GM18909 (cell line): ENCODE measurements at regions not wholly inside any gene's neighbourhood (a gene's known extent, or its start where the extent isn't known, plus 50 kb on each side); places are given as distances from the start of the nearest gene placed in this dataset.
A peak's percentile ranks its signal among the peaks of the same experiment; 100 is the strongest.

Experiments used
- ATAC-seq: cut with Tn5 transposase; IDR thresholded peaks from one replicate; pipeline ENCODE4 v1.9.1; 2021; ENCODE audit warnings: mild to moderate bottlenecking; ENCODE audit not compliant: unreplicated experiment, poor library complexity

DNA sequence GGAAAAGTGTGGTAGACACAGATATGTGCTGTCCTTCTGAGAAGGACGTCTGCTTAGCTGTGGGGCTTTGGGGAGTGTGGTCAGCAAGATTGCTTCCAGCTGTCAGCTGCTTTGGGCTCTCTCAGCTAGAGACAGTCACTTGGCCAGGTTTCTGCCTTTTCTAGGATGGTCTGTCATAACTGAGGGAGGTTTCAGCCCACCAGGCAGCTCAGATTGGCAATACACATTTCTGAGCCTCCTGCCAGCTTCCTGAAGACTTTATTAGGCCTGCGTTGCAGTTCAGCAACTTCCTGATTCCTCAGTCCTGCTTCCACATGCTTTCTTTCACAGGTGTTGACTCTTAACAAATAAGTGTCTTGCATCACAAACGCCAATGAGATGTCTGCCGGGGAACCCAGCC is 286.5 kb downstream of the SQOR start:
- ATAC-seq = no peak

DNA sequence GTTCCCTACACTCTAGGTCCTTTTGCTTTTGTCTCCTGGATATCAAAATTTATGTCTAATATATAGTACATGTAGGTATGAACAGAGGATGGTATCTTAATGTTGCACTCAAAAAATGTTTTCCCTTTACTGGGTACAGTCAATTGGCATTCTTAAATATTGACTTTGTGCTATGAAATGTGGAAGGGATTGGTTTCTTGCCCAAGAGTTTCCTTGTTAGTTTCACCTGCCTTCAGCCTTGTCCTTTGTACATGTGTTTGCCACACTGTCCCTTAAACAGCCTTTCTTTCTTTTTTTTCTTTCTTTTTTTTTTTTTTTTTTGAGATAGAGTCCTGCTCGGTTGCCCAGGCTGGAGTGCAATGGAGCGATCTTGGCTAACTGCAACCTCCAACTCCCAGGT is 287.1 kb downstream of the SQOR start:
- no peak for ATAC-seq

- ATAC-seq = no peak
These were observed 306.5 kb downstream of the SQOR start for GRCh38 chr15:45941367-45941766.

GRCh38 chr15:45943240-45943639 is 308.4 kb downstream of the SQOR start:
- peak; percentile 86 for ATAC-seq

DNA sequence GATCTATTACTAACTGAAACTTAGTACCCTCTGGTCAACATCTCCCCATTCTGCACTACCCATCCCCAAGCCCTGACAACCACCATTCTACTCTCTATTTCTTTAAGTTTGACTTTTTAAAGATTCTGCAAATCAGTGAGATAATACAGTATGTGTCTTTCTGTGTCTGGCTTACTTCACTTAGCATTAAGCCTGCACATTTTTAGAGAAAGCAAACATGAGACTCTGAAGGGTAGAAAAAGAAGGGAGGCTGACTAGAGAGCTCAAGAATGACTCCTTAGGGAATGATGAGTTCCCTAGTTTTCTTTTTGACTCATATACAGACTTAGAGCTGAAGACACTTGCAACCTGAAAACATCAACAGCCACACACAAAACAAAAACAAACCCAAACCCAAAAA is 311.3 kb downstream of the SQOR start:
- no peak for ATAC-seq

- ATAC-seq = no peak
These were observed 313.4 kb downstream of the SQOR start for GRCh38 chr15:45948181-45948621.

DNA sequence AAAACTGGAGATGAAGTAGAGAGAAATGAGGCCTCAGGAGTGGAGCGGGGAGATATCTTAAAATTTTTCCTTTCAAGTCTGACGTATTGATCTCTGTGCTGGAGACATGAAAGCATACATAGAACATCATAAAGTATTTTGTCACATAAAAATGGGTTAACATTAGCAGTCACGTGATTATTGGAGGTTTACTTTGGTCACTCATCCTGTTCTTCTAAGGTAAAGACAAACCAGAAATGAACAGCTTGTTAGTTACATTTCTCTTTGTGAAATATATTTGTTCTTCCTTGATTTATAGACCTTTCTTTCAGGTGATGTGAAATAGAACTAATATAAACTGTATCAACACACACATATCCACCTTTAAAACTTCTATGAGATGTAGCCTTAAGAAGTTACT is 324.1 kb downstream of the SQOR start:
- no peak for ATAC-seq

DNA sequence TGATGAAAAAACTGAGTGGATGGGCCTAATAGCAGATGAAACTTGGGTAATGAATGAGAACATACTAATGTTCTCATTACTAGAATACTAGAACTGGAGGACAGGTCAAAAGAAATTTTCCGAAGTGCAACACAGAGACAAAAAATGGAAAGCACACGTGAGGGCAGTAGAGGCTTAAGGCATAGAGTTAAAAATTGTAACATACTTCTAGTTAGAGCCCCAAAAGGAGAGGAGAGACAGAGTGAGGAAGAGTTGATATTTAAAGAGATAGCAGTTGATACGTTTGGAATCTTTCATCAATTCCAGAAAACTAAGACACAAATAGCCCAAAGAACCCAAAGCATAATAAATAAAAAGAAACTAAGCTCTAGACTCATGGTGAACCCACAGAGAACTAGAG is 327.9 kb downstream of the SQOR start:
- ATAC-seq = no peak

GRCh38 chr15:45970542-45970941 is 335.7 kb downstream of the SQOR start:
- no peak for ATAC-seq

DNA sequence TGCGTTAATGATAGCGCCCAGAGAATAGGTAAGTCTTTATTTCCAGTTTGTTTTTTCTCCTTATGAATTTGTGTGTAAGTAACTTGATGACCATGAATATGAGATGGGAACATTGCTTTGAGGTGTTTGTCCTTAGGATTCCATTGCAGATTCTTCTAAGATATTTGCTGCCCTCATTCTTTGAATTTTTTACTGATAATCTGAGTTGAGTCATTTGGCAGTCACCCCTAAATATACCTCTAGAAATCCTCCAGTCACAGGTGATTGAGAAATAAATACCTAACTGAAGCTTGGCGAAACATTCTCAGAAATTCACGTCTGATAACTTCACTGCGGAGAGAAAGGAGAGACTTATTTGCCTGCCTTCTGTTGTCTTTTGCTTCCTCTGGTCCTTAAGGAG is 345.5 kb downstream of the SQOR start:
- ATAC-seq = no peak

- no peak for ATAC-seq
These were observed 346.8 kb downstream of the SQOR start for GRCh38 chr15:45981625-45982024.

GRCh38 chr15:45991863-45992262 is 357.0 kb downstream of the SQOR start:
- no peak for ATAC-seq

GRCh38 chr15:45993072-45993471 is 358.2 kb downstream of the SQOR start:
- ATAC-seq = no peak

GRCh38 chr15:45993508-45993907 is 358.7 kb downstream of the SQOR start:
- ATAC-seq = no peak

DNA sequence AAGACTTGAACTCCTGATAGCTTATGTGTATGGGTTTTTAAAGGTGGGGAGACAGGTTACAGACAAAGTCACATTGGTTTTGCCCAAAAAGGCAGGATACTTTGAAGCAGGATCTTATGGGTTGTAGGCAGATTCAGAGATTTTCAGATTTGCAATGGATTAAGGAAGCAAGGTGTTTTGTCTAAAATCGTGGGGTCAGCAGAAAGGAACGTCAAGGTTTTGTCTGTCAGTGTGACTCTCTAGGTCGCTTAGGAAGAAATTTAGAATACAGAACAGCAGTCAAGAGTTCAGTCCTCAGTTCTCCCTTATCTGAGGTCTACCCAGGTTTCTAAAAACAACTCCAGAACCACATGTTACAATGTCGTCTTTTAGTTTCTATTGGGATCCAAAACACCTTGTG is 361.0 kb downstream of the SQOR start:
- ATAC-seq = no peak

DNA sequence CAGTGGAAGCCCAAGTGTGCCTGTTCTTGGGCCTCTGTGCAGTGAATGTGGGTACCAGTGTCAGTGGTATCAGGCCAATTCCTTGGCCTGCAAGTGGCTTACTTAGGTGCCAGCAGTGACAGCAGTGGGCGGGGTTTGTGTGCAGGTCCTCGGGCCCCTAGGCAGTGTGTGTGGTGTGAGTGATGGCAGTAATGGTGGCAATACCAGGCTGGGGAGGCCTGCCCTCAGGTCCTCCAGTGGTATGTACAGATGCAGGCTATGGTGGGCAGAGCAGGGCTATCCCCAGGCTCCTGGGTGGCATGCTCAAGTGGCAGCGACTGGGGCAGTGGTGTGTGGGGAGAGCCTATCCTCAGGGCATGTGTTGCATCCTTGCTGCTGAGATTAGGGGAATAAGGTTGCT is 379.7 kb downstream of the SQOR start:
- no peak for ATAC-seq

GRCh38 chr15:46034755-46035154 is 399.9 kb downstream of the SQOR start:
- ATAC-seq = no peak

DNA sequence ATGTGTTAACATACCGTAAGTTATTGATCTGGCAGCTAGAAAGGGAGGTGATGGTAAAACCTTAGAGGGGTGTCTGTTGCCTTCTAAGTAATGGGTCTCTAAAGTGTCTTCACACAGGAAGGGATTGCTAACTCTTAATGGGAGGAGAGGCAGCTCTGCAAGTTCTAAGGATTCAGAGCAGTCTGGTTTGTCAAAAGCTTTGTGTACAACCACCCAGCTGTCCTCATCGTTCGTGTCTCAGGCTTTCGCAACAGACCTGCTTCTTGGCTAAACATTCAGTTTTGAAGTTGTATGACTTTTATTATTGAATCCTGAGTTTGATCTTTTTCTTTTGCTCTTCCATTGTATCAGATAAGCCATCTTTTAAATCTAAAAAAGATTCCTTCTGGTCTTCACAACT is 404.9 kb downstream of the SQOR start:
- ATAC-seq = no peak

DNA sequence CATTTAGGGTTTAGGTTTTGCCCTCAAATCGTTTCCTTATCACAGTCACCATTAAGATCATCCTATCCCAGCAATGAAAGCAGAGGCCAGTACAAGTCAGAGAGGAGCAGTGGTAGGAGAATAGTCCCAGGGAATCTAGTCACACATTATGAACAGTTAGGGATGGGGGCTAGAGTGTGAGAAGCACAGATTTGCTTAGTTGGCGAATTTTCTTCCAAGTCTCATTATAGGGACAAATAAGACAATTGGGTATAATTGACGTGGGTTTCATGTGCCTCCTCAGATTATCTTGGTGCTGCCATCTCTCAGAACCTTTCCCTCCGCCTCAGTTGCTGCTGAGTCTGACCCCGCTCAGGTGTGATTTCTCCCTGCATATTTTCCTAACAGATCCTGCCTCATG is 407.1 kb downstream of the SQOR start:
- ATAC-seq = no peak

DNA sequence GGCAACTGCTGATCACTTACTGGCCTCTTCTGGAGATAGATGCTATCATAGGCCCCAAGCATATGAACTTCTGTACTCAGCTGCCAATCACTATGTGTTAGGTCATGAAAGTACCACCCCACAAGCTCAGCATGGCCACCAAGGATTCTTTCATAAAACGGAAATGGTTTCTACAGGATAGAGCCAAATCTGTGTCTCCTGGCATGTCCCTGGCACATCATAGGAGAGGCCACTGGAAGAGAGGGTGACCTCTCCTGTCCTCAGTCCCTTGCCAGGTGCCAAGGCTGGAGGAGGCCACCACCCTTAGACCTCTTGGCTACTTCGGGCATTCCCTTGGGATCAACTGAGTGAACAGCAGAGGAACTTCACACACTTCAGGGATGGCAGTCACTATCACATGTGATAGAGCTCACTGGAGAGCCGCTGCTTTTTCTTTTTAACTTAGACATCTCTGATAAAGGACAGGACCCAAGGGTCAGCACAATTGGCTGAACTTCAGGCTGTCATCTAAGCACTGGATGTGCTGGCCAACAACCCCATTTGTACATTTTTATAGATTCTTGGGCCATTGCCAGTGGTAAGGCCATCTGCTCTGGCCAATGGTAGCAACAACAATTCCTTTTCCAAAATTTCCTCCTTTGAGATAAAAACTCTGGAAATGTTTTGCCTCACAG is 425.2 kb downstream of the SQOR start:
- ATAC-seq = no peak

DNA sequence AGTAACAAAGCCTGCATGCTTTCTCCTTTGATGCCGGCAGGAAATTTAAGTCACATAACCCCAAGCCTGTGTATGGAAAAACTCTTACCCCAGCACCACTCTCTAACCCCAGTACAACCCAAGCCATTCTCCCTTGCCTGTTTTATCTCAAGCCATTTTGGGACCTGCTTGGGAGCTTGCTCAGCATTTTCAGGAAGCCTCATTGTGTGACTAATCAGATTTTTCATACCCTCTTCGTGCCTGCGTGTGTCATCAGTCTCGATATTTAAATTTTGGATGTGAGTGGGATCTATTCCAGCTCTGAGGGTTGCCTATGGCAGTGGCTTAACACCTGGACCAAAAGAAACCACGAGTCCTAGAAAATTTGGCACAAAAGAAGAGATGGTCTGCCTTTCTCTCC is 426.2 kb downstream of the SQOR start:
- no peak for ATAC-seq

DNA sequence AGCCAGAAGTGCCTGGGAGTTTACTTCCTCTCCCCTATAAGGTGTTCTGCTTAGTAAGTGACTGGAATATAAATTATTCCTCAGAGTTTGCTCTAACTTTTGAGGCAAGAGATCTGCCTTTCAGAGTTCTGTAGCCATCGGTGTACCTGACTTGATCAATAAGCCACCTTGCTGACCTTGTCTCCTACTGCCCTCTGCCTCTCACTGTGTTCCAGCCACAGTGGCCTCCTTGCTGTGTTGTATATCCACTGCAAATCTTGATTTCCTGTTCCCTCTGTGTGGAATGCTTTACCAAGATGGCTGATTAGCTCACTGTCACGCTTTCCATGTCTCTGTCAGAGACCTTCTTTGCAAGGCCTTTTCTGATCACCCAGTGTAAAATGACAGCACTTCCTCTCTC is 442.4 kb downstream of the SQOR start:
- no peak for ATAC-seq

GRCh38 chr15:46079046-46079445 is 444.2 kb downstream of the SQOR start:
- no peak for ATAC-seq
